ENCODE measurements at regions not wholly inside any gene's neighbourhood (a gene's known extent, or its start where the extent isn't known, plus 50 kb on each side); places are given as distances from the start of the nearest gene placed in this dataset.
"Not testable (repeated sequence)": the region's sequence is repeated elsewhere in the genome, so short reads cannot be mapped to it uniquely, and the experiment has no call there.

- H3K27ac Mint-ChIP-seq = no peak overlapping the region
- no peak for DNase-seq
- H3K27me3 Mint-ChIP-seq (ENCODE audit: low read depth) = peaks cover 13% of the 10 kb centered on the region
- intact Hi-C loops (cut with micrococcal nuclease) = no loop called here
- no peaks in the 10 kb centered on the region for H3K9me3 Mint-ChIP-seq
- CTCF ChIA-PET = no interaction called here
- H3K4me3 Mint-ChIP-seq = no peak overlapping the region
- peaks cover 6% of the 10 kb centered on the region for H3K4me1 Mint-ChIP-seq (ENCODE audit: low read depth)
- H3K36me3 Mint-ChIP-seq (ENCODE audit: low read depth) = no peaks in the 10 kb centered on the region
Measured at GRCh38 chr5:17120209-17120608, 97.2 kb upstream of the BASP1 start.

DNA sequence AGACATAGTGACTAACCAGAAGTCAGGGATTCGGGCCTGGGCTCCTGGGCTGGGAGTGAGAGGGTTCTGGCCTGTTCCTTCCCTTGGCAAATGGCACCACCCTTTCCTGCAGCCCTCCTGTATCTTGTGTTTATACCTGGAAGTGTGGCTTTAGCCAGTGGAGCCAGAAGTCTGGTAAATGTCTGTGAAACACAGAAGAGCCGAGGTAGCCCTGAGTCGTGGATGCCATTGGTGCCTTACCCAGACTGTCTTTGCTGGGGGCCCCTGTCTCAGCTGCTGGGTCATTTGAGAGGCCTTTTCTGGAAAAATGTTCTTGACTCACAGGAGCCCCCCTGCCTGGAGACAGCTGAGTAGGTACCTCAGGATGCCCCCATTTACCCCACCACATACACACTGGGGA lies 95.7 kb upstream of the BASP1 start:
- intact Hi-C loops (cut with micrococcal nuclease) = no loop called here
- no peak for DNase-seq
- no peaks in the 10 kb centered on the region for H3K9me3 Mint-ChIP-seq
- H3K27me3 Mint-ChIP-seq (ENCODE audit: low read depth) = peaks cover 10% of the 10 kb centered on the region
- no peak overlapping the region for H3K27ac Mint-ChIP-seq
- no peak overlapping the region for H3K4me3 Mint-ChIP-seq
- peaks cover 6% of the 10 kb centered on the region for H3K4me1 Mint-ChIP-seq (ENCODE audit: low read depth)
- no peaks in the 10 kb centered on the region for H3K36me3 Mint-ChIP-seq (ENCODE audit: low read depth)
- CTCF ChIA-PET = no interaction called here

GRCh38 chr5:17123010-17123409 lies 94.4 kb upstream of the BASP1 start:
- H3K27ac Mint-ChIP-seq = no peak overlapping the region
- no peak overlapping the region for H3K4me3 Mint-ChIP-seq
- intact Hi-C loops (cut with micrococcal nuclease) = no loop called here
- peaks cover 13% of the 10 kb centered on the region for H3K27me3 Mint-ChIP-seq (ENCODE audit: low read depth)
- H3K4me1 Mint-ChIP-seq (ENCODE audit: low read depth) = peaks cover 6% of the 10 kb centered on the region
- H3K36me3 Mint-ChIP-seq (ENCODE audit: low read depth) = no peaks in the 10 kb centered on the region
- DNase-seq = no peak
- CTCF ChIA-PET = no interaction called here
- no peaks in the 10 kb centered on the region for H3K9me3 Mint-ChIP-seq

- CTCF ChIA-PET; H3K4me3 Mint-ChIP-seq; H3K4me1 Mint-ChIP-seq (ENCODE audit: low read depth); H3K27me3 Mint-ChIP-seq (ENCODE audit: low read depth); H3K27ac Mint-ChIP-seq; DNase-seq; H3K36me3 Mint-ChIP-seq (ENCODE audit: low read depth); intact Hi-C loops (cut with micrococcal nuclease); H3K9me3 Mint-ChIP-seq: not testable (repeated sequence)
Measured at GRCh38 chr5:17123773-17124172, 93.7 kb upstream of the BASP1 start.

- H3K4me3 Mint-ChIP-seq = no peak overlapping the region
- no peaks in the 10 kb centered on the region for H3K9me3 Mint-ChIP-seq
- H3K27ac Mint-ChIP-seq = no peak overlapping the region
- peaks cover 6% of the 10 kb centered on the region for H3K4me1 Mint-ChIP-seq (ENCODE audit: low read depth)
- no peaks in the 10 kb centered on the region for H3K36me3 Mint-ChIP-seq (ENCODE audit: low read depth)
- intact Hi-C loops (cut with micrococcal nuclease) = no loop called here
- DNase-seq = no peak
- CTCF ChIA-PET = interaction anchor here (0.7 kb wide), 1 partner anchor 20 kb away, joined by 3 read pairs; no protein-coding TSS in a partner anchor
- H3K27me3 Mint-ChIP-seq (ENCODE audit: low read depth) = peaks cover 23% of the 10 kb centered on the region
Measured at GRCh38 chr5:17127743-17128231, 89.6 kb upstream of the BASP1 start.

GRCh38 chr5:17129093-17129849 lies 88.2 kb upstream of the BASP1 start:
- intact Hi-C loops (cut with micrococcal nuclease) = no loop called here
- H3K36me3 Mint-ChIP-seq (ENCODE audit: low read depth) = no peaks in the 10 kb centered on the region
- CTCF ChIA-PET = interaction anchor here (0.8 to 1.1 kb wide), 3 partner anchors 26 to 338 kb away, joined by 3 to 4 read pairs (median 4); no protein-coding TSS in a partner anchor
- no peaks in the 10 kb centered on the region for H3K9me3 Mint-ChIP-seq
- H3K27me3 Mint-ChIP-seq (ENCODE audit: low read depth) = peaks cover 26% of the 10 kb centered on the region
- no peak overlapping the region for H3K27ac Mint-ChIP-seq
- peaks cover 6% of the 10 kb centered on the region for H3K4me1 Mint-ChIP-seq (ENCODE audit: low read depth)
- no peak overlapping the region for H3K4me3 Mint-ChIP-seq
- no peak for DNase-seq

DNA sequence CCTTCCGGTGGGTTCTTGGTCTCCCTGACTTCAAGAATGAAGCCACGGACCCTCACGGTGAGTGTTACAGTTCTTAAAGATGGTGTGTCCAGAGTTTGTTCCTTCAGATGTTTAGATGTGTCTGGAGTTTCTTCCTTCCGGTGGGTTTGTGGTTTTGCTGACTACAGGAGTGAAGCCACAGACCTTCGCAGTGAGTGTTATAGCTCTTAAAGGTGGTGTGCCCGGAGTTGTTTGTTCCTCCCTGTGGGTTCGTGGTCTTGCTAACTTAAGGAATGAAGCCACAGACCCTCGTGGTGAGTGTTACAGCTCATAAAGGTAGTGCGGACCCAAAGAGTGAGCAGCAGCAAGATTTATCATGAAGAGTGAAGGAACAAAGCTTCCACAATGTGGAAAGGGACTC lies 87.1 kb upstream of the BASP1 start:
- H3K4me3 Mint-ChIP-seq; H3K4me1 Mint-ChIP-seq (ENCODE audit: low read depth); H3K9me3 Mint-ChIP-seq; H3K27ac Mint-ChIP-seq; H3K36me3 Mint-ChIP-seq (ENCODE audit: low read depth): not testable (repeated sequence)
- DNase-seq = peak; percentile 4
- H3K27me3 Mint-ChIP-seq (ENCODE audit: low read depth) = peaks cover 26% of the 10 kb centered on the region
- CTCF ChIA-PET = interaction anchor here (0.7 to 1.1 kb wide), 3 partner anchors 20 to 339 kb away, joined by 3 to 4 read pairs (median 4); no protein-coding TSS in a partner anchor
- intact Hi-C loops (cut with micrococcal nuclease) = loop anchor here (5.0 kb wide), 1 partner anchor 57 kb away; no protein-coding TSS in a partner anchor

DNA sequence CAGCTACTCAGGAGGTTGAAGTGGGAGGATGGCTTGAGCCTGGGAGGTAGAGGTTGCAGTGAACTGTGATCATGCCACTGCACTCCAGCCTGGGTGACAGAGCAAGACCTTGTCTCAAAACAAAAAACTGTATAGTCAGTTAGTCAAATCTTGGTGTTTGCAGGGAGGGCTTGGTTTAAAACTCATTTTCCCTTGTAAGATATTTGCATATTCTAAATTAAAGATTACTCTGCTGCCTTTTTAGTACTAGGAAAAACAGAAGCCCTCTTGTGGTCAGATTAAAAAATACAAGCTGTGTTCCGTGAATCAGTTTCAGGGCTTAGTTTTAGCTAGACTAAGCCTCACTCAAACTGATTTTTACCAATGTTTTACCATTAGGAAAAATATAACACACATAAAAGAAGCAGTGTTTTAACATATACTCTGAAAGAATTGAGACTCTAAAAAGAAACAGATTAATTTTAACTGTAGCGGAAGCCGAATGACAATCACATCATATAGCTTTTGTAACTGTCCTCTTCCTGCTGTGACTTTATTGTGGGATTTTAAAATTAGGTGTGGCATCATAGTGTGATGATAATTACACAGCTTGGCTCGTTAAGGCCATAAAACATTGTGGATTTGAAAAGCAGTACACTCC lies 84.9 kb upstream of the BASP1 start:
- H3K27ac Mint-ChIP-seq = no peak overlapping the region
- no peaks in the 10 kb centered on the region for H3K9me3 Mint-ChIP-seq
- no peaks in the 10 kb centered on the region for H3K36me3 Mint-ChIP-seq (ENCODE audit: low read depth)
- CTCF ChIA-PET = interaction anchor here (0.7 to 2.1 kb wide), 12 partner anchors 11 to 382 kb away, joined by 3 to 10 read pairs (median 4); no protein-coding TSS in a partner anchor
- DNase-seq = no peak
- H3K4me1 Mint-ChIP-seq (ENCODE audit: low read depth) = peaks cover 6% of the 10 kb centered on the region
- peaks cover 23% of the 10 kb centered on the region for H3K27me3 Mint-ChIP-seq (ENCODE audit: low read depth)
- no peak overlapping the region for H3K4me3 Mint-ChIP-seq
- intact Hi-C loops (cut with micrococcal nuclease) = loop anchor here (1.0 to 5.0 kb wide), 3 partner anchors 55 to 341 kb away; no protein-coding TSS in a partner anchor

- CTCF ChIA-PET = no interaction called here
- Mint-ChIP-seq H3K27me3 (ENCODE audit: low read depth) (peaks cover 20% of the 10 kb centered on the region), H3K4me1 (ENCODE audit: low read depth) (peaks cover 6% of the 10 kb centered on the region), H3K36me3 (ENCODE audit: low read depth) (no peaks in the 10 kb centered on the region), H3K4me3 (no peak overlapping the region), H3K9me3 (no peaks in the 10 kb centered on the region), H3K27ac (no peak overlapping the region)
- DNase-seq = no peak
- intact Hi-C loops (cut with micrococcal nuclease) = no loop called here
Measured at GRCh38 chr5:17135050-17135449, 82.4 kb upstream of the BASP1 start.

DNA sequence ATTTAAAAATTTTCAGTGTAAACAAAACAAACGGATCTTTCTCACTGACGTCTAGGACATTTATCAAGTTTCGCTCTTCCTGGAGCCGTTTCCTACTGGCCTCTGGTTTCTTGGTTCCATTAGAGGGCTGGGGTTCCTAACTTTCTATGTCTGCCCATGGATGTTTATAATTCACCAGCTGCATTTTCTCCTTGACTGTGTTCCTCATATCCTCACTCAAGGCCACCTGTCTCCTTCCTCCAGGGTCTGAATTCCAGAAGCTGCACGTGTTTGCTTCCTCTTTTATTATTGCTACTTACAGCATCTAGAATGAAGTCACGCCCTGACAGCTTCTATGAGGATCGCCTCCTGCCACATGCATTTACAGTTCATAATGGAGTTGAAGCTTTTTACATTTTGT lies 74.1 kb upstream of the BASP1 start:
- no peak for DNase-seq
- no peaks in the 10 kb centered on the region for H3K27me3 Mint-ChIP-seq (ENCODE audit: low read depth)
- no peaks in the 10 kb centered on the region for H3K36me3 Mint-ChIP-seq (ENCODE audit: low read depth)
- H3K4me3 Mint-ChIP-seq = no peak overlapping the region
- H3K9me3 Mint-ChIP-seq = no peaks in the 10 kb centered on the region
- H3K27ac Mint-ChIP-seq = no peak overlapping the region
- H3K4me1 Mint-ChIP-seq (ENCODE audit: low read depth) = no peaks in the 10 kb centered on the region
- intact Hi-C loops (cut with micrococcal nuclease) = no loop called here
- CTCF ChIA-PET = interaction anchor here (1.1 kb wide), 1 partner anchor 11 kb away, joined by 4 read pairs; no protein-coding TSS in a partner anchor

DNA sequence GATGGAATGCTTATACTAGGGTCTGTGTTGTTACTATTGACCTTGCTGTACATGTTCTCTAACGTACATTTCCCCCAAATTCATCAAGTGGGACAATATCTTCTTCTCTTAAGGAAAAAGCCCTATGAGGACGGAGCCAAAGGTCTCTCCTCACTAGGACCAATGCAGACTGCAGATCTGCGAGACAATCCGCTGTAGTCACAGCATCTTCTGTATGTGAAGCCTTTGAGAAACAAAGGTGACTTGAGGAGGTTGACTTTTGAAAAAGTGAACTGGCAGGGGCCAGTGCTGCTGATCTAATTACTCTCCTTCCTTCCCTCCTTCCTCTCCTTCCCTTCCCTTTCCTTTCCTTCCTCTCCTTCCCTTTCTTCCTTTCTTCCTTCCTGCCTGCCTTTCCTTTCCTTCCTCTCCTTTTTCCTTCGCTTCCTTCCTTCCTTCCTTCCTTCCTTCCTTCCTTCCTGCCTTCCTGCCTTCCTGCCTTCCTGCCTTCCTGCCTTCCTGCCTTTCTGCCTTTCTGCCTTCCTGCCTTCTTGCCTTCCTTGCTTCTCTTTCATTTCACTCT lies 71.1 kb upstream of the BASP1 start:
- Mint-ChIP-seq H3K4me1 (ENCODE audit: low read depth) (no peaks in the 10 kb centered on the region), H3K27me3 (ENCODE audit: low read depth) (no peaks in the 10 kb centered on the region), H3K9me3 (no peaks in the 10 kb centered on the region), H3K4me3 (no peak overlapping the region), H3K27ac (no peak overlapping the region), H3K36me3 (ENCODE audit: low read depth) (no peaks in the 10 kb centered on the region)
- CTCF ChIA-PET = no interaction called here
- DNase-seq = no peak
- intact Hi-C loops (cut with micrococcal nuclease) = no loop called here

GRCh38 chr5:17147170-17147569 lies 70.3 kb upstream of the BASP1 start:
- intact Hi-C loops (cut with micrococcal nuclease) = no loop called here

More at GRCh38 chr5:17147170-17147569, 70.3 kb upstream of the BASP1 start:
- DNase-seq = no peak
- Mint-ChIP-seq H3K27ac (no peak overlapping the region), H3K4me1 (ENCODE audit: low read depth) (no peaks in the 10 kb centered on the region), H3K9me3 (no peaks in the 10 kb centered on the region), H3K4me3 (no peak overlapping the region), H3K36me3 (ENCODE audit: low read depth) (no peaks in the 10 kb centered on the region), H3K27me3 (ENCODE audit: low read depth) (no peaks in the 10 kb centered on the region)
- CTCF ChIA-PET = no interaction called here
